ENCODE measurements at regions not wholly inside any gene's neighbourhood (a gene's known extent, or its start where the extent isn't known, plus 50 kb on each side); places are given as distances from the start of the nearest gene placed in this dataset.

DNA sequence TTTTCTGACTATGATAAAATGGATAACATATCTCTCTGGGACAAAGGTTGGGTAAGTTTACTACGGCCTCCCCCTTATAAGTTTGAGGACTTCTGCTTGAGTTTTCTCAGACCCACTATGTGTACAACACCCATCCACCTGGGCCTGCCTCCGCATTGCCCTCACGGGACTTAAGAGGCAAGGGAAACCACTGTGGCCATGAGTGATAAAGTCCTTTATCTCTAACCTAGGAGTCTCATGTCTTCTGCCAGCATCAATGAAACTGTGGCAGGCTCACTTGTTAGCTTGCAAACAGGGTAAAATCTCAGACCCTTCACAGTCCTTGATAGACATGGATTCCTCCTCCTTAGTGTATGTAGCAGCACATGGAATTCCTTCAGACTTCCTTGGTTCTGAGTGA lies 173.4 kb upstream of the MYLIP start:
- TF ChIP-seq, protein P1, sequence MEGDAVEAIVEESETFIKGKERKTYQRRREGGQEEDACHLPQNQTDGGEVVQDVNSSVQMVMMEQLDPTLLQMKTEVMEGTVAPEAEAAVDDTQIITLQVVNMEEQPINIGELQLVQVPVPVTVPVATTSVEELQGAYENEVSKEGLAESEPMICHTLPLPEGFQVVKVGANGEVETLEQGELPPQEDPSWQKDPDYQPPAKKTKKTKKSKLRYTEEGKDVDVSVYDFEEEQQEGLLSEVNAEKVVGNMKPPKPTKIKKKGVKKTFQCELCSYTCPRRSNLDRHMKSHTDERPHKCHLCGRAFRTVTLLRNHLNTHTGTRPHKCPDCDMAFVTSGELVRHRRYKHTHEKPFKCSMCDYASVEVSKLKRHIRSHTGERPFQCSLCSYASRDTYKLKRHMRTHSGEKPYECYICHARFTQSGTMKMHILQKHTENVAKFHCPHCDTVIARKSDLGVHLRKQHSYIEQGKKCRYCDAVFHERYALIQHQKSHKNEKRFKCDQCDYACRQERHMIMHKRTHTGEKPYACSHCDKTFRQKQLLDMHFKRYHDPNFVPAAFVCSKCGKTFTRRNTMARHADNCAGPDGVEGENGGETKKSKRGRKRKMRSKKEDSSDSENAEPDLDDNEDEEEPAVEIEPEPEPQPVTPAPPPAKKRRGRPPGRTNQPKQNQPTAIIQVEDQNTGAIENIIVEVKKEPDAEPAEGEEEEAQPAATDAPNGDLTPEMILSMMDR (IDR thresholded peaks at IDR 0.05), result no peak
- TF ChIP-seq POLR2A (IDR thresholded peaks at IDR 0.05), result no peak

All from right lobe of liver (tissue), 4 donors.